MM.1S (cell line): ENCODE measurements at regions not wholly inside any gene's neighbourhood (a gene's known extent, or its start where the extent isn't known, plus 50 kb on each side); places are given as distances from the start of the nearest gene placed in this dataset.

Experiments
- CTCF ChIP-seq: fragments of 300-600 bp; sonication (generic); IDR thresholded peaks from 2 replicates; pipeline ENCODE4 v1.5.1; 2016; ENCODE audit warnings: antibody characterized with exemption, low read length, mixed read lengths
- EZH2 ChIP-seq: fragments of 300-600 bp; sonication (generic); optimal IDR thresholded peaks from 2 replicates; pipeline ENCODE3; 2017; ENCODE audit warnings: low read depth, mild to moderate bottlenecking, antibody characterized with exemption, low read length, mixed read lengths
- EZH2phosphoT487 ChIP-seq: fragments of 300-600 bp; sonication (generic); IDR thresholded peaks from 2 replicates; pipeline ENCODE4 v1.6.1; 2018; ENCODE audit warnings: antibody characterized with exemption, low read length

DNA sequence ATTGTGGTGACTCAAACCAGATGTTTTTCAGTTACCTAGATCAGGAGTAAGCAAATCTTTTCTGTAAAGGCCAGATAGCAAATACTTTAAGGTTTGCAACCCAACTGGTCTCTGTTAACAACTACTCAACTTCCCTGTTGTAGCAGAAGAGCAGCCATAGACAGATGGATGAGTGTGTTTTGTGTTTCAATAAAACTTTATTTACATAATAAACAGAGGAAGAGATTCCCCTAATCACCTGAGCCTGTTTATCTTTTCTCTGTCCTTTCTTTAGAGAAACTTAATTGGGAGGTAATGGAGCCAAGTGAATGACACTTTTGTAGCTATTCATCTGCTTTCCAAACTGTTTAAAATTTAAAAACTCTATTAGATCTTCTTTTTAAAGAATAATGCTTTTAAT, 365.1 kb downstream of the IPO8 start:
- TF ChIP-seq EZH2 = no peak
- no peak for TF ChIP-seq CTCF
- TF ChIP-seq EZH2phosphoT487 = no peak
